K562 (cell line): ENCODE measurements at regions not wholly inside any gene's neighbourhood (a gene's known extent, or its start where the extent isn't known, plus 50 kb on each side); places are given as distances from the start of the nearest gene placed in this dataset.

Source experiments
- ATAC-seq: fragments of 200-7000 bp; cut with Tn5 transposase; 3 replicates; pipeline ENCODE4 v1.9.1; 2020; ENCODE audit warnings: moderate library complexity
- BruUV-seq: library from RNA; stranded (reverse); fragments of 400-500 nt; replicated peaks from 2 replicates; lab custom pipeline; 2021; lab: Mats Ljungman, UMichigan
- CTCF ChIA-PET: fragments of 300-600 bp; formaldehyde crosslinking; extraction: SDS; loops from one replicate; lab custom pipeline; 2021; ENCODE audit warnings: low intra/inter-chr PET ratio; lab: Yijun Ruan, JAX
- POLR2A ChIA-PET: fragments of 300-600, 350-650 bp; sonication (Branson Sonifier 250); formaldehyde crosslinking; extraction: SDS; loops from one replicate; lab custom pipeline; 2021; ENCODE audit warnings: antibody characterized with exemption, inconsistent platforms; lab: Yijun Ruan, JAX
- DNase-seq, 4 experiments: peaks; one replicate each; pipeline versions ENCODE4 v3.0.0 to v3.0.0-alpha.2; 2011 to 2018; ENCODE audit warnings: low spot score in 3 of 4, mixed read lengths in 3 of 4; ENCODE audit errors: extremely low read depth in 1 of 4
- FAIRE-seq: peaks from 2 replicates; lab custom pipeline; 2011; peaks lifted over from hg19 to GRCh38; lab: Jason Lieb, UNC
- H2AFZ ChIP-seq: 2 replicates; pipeline ENCODE4 v1.6.0; 2011; ENCODE audit warnings: low read depth, low read length, control low read depth, inconsistent platforms
- H3K27ac ChIP-seq: fragments of 200-600 bp; 3 replicates; pipeline ENCODE4 v1.8.0; 2011; ENCODE audit warnings: low read depth, mild to moderate bottlenecking, control low read depth, inconsistent platforms, low read length, moderate library complexity, mixed read lengths; ENCODE audit errors: extremely low read depth
- H3K27me3 ChIP-seq, 2 experiments: fragments of 300-600 bp in 1 of 2; 2 replicates in 1 of 2; 3 replicates in 1 of 2; pipeline versions ENCODE4 v1.6.0 to v1.8.0; 2011; ENCODE audit warnings: inconsistent platforms in 2 of 2, low read length in 2 of 2, mild to moderate bottlenecking in 1 of 2, mixed read lengths in 1 of 2, moderate library complexity in 1 of 2; ENCODE audit not compliant: control insufficient read depth in 2 of 2, insufficient read depth in 2 of 2
- H3K36me3 ChIP-seq: fragments of 300-600 bp; 3 replicates; pipeline ENCODE4 v1.8.0; 2011; ENCODE audit warnings: mild to moderate bottlenecking, low read length, inconsistent platforms; ENCODE audit not compliant: control insufficient read depth, insufficient read depth
- H3K4me1 ChIP-seq, 2 experiments: fragments of 200-600 bp in 1 of 2; replicated peaks in 1 of 2; 2 replicates in 1 of 2; 3 replicates in 1 of 2; pipeline versions ENCODE4 v1.5.1 to v1.8.0; 2011; ENCODE audit warnings: inconsistent platforms in 2 of 2, low read length in 2 of 2, mild to moderate bottlenecking in 1 of 2, mixed read lengths in 1 of 2, moderate library complexity in 1 of 2; ENCODE audit not compliant: control insufficient read depth in 2 of 2, insufficient read depth in 2 of 2
- H3K4me2 ChIP-seq: 2 replicates; pipeline ENCODE4 v1.6.1; 2011; ENCODE audit warnings: low read length, control low read depth, inconsistent platforms, mixed read lengths; ENCODE audit not compliant: insufficient read depth
- H3K4me3 ChIP-seq: fragments of 200-600 bp; sonication (generic), shearing (Covaris generic); 2 replicates; pipeline ENCODE4 v1.5.1; 2016; ENCODE audit warnings: control low read depth, inconsistent platforms
- H3K79me2 ChIP-seq: fragments of 200-600 bp; 3 replicates; pipeline ENCODE4 v1.8.0; 2011; ENCODE audit warnings: low read length, inconsistent platforms; ENCODE audit not compliant: control insufficient read depth, insufficient read depth
- H3K9ac ChIP-seq, 2 experiments: 2 replicates each; pipeline versions ENCODE4 v1.6.0 to v1.6.1; 2011; ENCODE audit warnings: low read depth in 2 of 2, low read length in 2 of 2, control low read depth in 1 of 2, inconsistent platforms in 1 of 2, mild to moderate bottlenecking in 1 of 2, mixed read lengths in 1 of 2; ENCODE audit not compliant: insufficient read depth in 1 of 2
- H3K9me1 ChIP-seq: one replicate; pipeline ENCODE4 v1.6.0; 2011; ENCODE audit warnings: inconsistent platforms, mild to moderate bottlenecking, low read length, moderate library complexity; ENCODE audit not compliant: control insufficient read depth, insufficient read depth
- H3K9me3 ChIP-seq: replicated peaks from 2 replicates; pipeline ENCODE4 v1.5.1; 2011; ENCODE audit warnings: low read depth, low read length, inconsistent platforms; ENCODE audit not compliant: control insufficient read depth, insufficient read depth
- H4K20me1 ChIP-seq: replicated peaks from 2 replicates; pipeline ENCODE4 v1.6.1; 2011; ENCODE audit warnings: low read length, inconsistent platforms, mixed read lengths; ENCODE audit not compliant: control insufficient read depth, insufficient read depth
- BDP1 ChIP-seq: IDR thresholded peaks from 3 replicates; pipeline ENCODE4 v1.6.1; 2011; ENCODE audit not compliant: insufficient read length, insufficient read depth
- BMI1 ChIP-seq: fragments of 150-350 bp; IDR thresholded peaks from 2 replicates; pipeline ENCODE4 v1.6.1; 2014; ENCODE audit warnings: low read length
- EWSR1 ChIP-seq: fragments of 450-650 bp; IDR thresholded peaks from 2 replicates; pipeline ENCODE4 v1.6.1; 2018; ENCODE audit warnings: borderline replicate concordance, mild to moderate bottlenecking, low read depth, moderate library complexity; ENCODE audit not compliant: partially characterized antibody
- MGA ChIP-seq: fragments of 450-650 bp; IDR thresholded peaks from 2 replicates; pipeline ENCODE4 v1.6.1; 2016; ENCODE audit warnings: mild to moderate bottlenecking, moderate library complexity
- PHTF2 ChIP-seq: fragments of 250-450 bp; sonication (Bioruptor Pico); IDR thresholded peaks from 2 replicates; pipeline ENCODE4 v1.5.0; 2021; ENCODE audit warnings: mild to moderate bottlenecking
- RUNX1 ChIP-seq: sonication (generic); IDR thresholded peaks from 2 replicates; pipeline ENCODE4 v1.6.1; 2016; ENCODE audit warnings: antibody characterized with exemption, low read depth
- SMAD4 ChIP-seq: fragments of 250-450 bp; sonication (Bioruptor Pico); conservative IDR thresholded peaks from 2 replicates; pipeline ENCODE4 v1.8.0; 2021; ENCODE audit warnings: inconsistent platforms, mild to moderate bottlenecking, moderate library complexity
- TEAD1 ChIP-seq, 2 experiments: fragments of 450-650 bp in 1 of 2; sonication (generic) in 1 of 2; formaldehyde crosslinking; IDR thresholded peaks; 2 replicates each; pipeline versions ENCODE4 v1.4.0 to v1.8.0; 2020 to 2022; ENCODE audit warnings: mild to moderate bottlenecking in 2 of 2, missing genetic modification reagents in 1 of 2
- ZFX ChIP-seq: sonication (generic); formaldehyde crosslinking; IDR thresholded peaks from 2 replicates; pipeline ENCODE4 v1.8.0; 2022; ENCODE audit warnings: mild to moderate bottlenecking, missing genetic modification reagents, moderate library complexity
- ZNF212 ChIP-seq: fragments of 450-650 bp; formaldehyde crosslinking; IDR thresholded peaks from 2 replicates; pipeline ENCODE4 v1.4.0; 2020; ENCODE audit warnings: mild to moderate bottlenecking
- ZNF77 ChIP-seq: fragments of 250-450 bp; sonication (Bioruptor Pico); IDR thresholded peaks from 2 replicates; pipeline ENCODE4 v1.5.0; 2020
- WGBS: fragments of 100-300 bp; shearing (Covaris generic); methylation state at CpG from one replicate; pipeline ENCODE4 v1.1.6; 2016; ENCODE audit warnings: low coverage, mixed read lengths; ENCODE audit not compliant: insufficient coverage; ENCODE audit errors: missing lambda C conversion rate; 5-methylcytosine and 5-hydroxymethylcytosine counted together
- in situ Hi-C: fragments of 300-500 bp; cut with MboI; formaldehyde crosslinking; loops from 4 replicates; pipeline ENCODE4 v1.15.0; 2018; ENCODE audit warnings: inconsistent platforms, mixed read lengths
- intact Hi-C: fragments of 100-400 bp; cut with micrococcal nuclease; formaldehyde crosslinking; loops from 2 replicates; pipeline ENCODE4 v1.14.2; 2022

GRCh38 chr2:138079976-138080375 lies 115.7 kb downstream of the HNMT start (continued):
- TF ChIP-seq ZFX (CRISPR knock-in tag) (no peak), ZNF212 (no peak), PHTF2 (no peak), TEAD1 (CRISPR knock-in tag; IDR thresholded peaks at IDR 0.05) (no peak)

GRCh38 chr2:138081225-138082073 lies 117.2 kb downstream of the HNMT start:
- ChIA-PET POLR2A (interaction anchor here (0.9 kb wide), 1 partner anchor 359 kb away, joined by 4 read pairs; no protein-coding TSS in a partner anchor), CTCF (no interaction called here)
- Histone ChIP-seq H3K4me1 (no peaks in the 10 kb centered on the region), H3K4me2 (no peak overlapping the region), H3K9ac (no peak overlapping the region), H3K36me3 (no peaks in the 10 kb centered on the region), H2AFZ (no peak overlapping the region), H3K27ac (no peak overlapping the region), H3K9me3 (no peaks in the 10 kb centered on the region), H3K4me3 (no peak overlapping the region), H4K20me1 (no peaks in the 10 kb centered on the region), H3K27me3 (no peaks in the 10 kb centered on the region), H3K9me1 (no peaks in the 10 kb centered on the region), H3K79me2 (no peaks in the 10 kb centered on the region)
- FAIRE-seq, result no peak
- 44% methylated on average over 8 of the region's 8 CpGs for WGBS
- intact Hi-C loops, result no loop called here
- no peak for ATAC-seq
- BruUV-seq, result no TSS peak
- in situ Hi-C loops, result no loop called here
- no peak for DNase-seq
- TF ChIP-seq EWSR1 (no peak), BMI1 (no peak), RUNX1 (no peak), BDP1 (no peak), MGA (no peak), ZNF77 (no peak), SMAD4 (CRISPR knock-in tag) (no peak)
